IPS-20b (cell line): ENCODE measurements at regions not wholly inside any gene's neighbourhood (a gene's known extent, or its start where the extent isn't known, plus 50 kb on each side); places are given as distances from the start of the nearest gene placed in this dataset.
"Not testable (repeated sequence)": the region's sequence is repeated elsewhere in the genome, so short reads cannot be mapped to it uniquely, and the experiment has no call there.

Source experiments
- H3K27ac ChIP-seq: one replicate; pipeline ENCODE4 v1.5.1; 2013; ENCODE audit warnings: low read length
- H3K27me3 ChIP-seq: 2 replicates; pipeline ENCODE4 v1.6.1; 2013; ENCODE audit warnings: mild to moderate bottlenecking, low read length, inconsistent platforms; ENCODE audit not compliant: insufficient read depth
- H3K36me3 ChIP-seq: 2 replicates; pipeline ENCODE4 v1.6.1; 2013; ENCODE audit warnings: low read depth, mild to moderate bottlenecking, inconsistent platforms, low read length, moderate library complexity; ENCODE audit not compliant: insufficient read depth
- H3K4me1 ChIP-seq: 2 replicates; pipeline ENCODE4 v1.6.1; 2013; ENCODE audit warnings: mild to moderate bottlenecking, control low read depth, inconsistent platforms, low read length, moderate library complexity; ENCODE audit not compliant: insufficient read depth
- H3K4me3 ChIP-seq: 2 replicates; pipeline ENCODE4 v1.5.1; 2013; ENCODE audit warnings: mild to moderate bottlenecking, low read length, inconsistent platforms
- H3K9ac ChIP-seq: 2 replicates; pipeline ENCODE4 v1.6.1; 2013; ENCODE audit warnings: low read depth, mild to moderate bottlenecking, inconsistent platforms, low read length, moderate library complexity
- H3K9me3 ChIP-seq: 2 replicates; pipeline ENCODE4 v1.6.1; 2013; ENCODE audit warnings: mild to moderate bottlenecking, low read depth, low read length, inconsistent platforms; ENCODE audit not compliant: insufficient read depth

DNA sequence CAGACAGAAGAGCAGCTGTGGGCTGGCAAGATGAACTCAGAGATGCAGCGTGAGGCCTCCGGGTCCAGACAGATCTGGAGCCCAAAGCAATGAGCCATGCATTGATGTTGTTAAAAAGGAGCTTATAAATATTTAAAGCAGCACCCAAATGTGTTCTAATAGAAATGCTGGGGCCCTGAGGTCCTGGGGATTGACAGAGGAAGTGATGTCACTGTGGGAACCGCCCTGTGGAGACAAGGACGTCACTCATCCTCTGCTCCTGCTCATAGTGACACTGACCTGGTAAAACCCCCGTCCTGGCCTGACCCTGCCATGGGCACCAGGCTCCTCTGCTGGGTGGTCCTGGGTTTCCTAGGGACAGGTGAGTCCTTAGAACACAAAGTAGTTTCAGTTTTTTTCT lies 197.0 kb upstream of the PRSS58 start:
- Histone ChIP-seq H3K36me3 (no peaks in the 10 kb centered on the region), H3K4me3 (no peak overlapping the region), H3K27ac (no peak overlapping the region), H3K4me1 (no peaks in the 10 kb centered on the region), H3K9me3 (no peaks in the 10 kb centered on the region), H3K27me3 (no peaks in the 10 kb centered on the region), H3K9ac (no peak overlapping the region)

DNA sequence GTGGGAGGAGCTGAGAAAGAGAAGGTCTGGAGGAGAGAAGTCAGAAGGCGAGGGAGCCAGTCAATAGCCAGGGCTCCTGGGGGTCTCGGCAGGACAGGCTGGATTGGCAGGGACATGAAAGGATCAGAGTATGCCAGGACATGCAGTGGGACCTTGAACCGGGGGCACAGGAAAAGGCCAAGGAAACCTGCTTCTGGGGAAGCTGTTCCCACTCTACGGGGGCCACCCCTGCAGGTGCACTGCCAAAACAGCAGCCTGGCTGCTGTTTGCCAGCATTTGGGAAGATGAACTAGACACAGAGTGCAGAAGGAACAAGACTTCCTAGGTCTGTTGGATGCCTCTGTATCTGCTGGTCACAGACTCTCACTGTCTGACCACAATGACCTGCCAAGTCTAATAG lies 194.9 kb upstream of the PRSS58 start:
- Histone ChIP-seq H3K4me3 (no peak overlapping the region), H3K9ac (no peak overlapping the region), H3K27me3 (no peaks in the 10 kb centered on the region), H3K9me3 (no peaks in the 10 kb centered on the region), H3K36me3 (no peaks in the 10 kb centered on the region), H3K4me1 (no peaks in the 10 kb centered on the region), H3K27ac (no peak overlapping the region)

DNA sequence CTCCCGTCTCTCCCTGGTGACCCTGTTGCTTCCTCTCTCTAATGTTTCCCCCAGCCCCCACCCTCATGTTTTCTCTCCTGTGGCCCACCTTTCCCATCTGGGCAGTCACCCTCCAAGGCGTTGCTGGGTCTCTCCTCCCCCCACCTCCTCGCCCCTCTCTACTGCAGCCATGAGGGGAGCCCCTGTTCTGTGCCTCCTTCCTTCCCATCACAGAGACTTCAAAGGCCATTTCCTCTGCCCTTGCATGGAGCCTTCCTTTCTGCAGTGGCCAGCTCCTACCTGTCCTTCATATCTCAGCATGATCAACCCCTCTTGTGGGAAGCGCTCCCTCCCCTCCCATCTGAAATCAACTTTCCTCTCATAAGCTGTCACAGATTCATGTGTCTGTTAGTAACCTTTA lies 194.0 kb upstream of the PRSS58 start:
- no peak overlapping the region for H3K27ac ChIP-seq
- no peaks in the 10 kb centered on the region for H3K27me3 ChIP-seq
- no peak overlapping the region for H3K9ac ChIP-seq
- H3K4me3 ChIP-seq = no peak overlapping the region
- no peaks in the 10 kb centered on the region for H3K4me1 ChIP-seq
- H3K9me3 ChIP-seq = no peaks in the 10 kb centered on the region
- H3K36me3 ChIP-seq = no peaks in the 10 kb centered on the region

DNA sequence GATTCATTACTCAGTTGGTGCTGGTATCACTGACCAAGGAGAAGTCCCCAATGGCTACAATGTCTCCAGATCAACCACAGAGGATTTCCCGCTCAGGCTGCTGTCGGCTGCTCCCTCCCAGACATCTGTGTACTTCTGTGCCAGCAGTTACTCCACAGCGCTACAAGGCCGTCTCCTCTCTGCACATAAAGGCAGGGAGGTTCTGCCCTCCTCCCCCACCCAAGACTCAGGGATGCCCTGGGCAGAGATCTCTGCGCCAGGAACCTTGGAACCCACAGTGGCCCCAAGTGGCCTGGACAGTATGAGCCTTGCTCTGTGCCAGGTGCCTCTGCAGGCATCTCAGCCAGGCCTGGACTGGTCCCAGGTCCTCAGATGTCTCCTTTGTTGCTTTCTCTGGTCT lies 193.4 kb upstream of the PRSS58 start:
- no peaks in the 10 kb centered on the region for H3K27me3 ChIP-seq
- no peaks in the 10 kb centered on the region for H3K36me3 ChIP-seq
- H3K4me1 ChIP-seq = no peaks in the 10 kb centered on the region
- H3K9me3 ChIP-seq = no peaks in the 10 kb centered on the region
- no peak overlapping the region for H3K27ac ChIP-seq
- no peak overlapping the region for H3K9ac ChIP-seq
- no peak overlapping the region for H3K4me3 ChIP-seq

DNA sequence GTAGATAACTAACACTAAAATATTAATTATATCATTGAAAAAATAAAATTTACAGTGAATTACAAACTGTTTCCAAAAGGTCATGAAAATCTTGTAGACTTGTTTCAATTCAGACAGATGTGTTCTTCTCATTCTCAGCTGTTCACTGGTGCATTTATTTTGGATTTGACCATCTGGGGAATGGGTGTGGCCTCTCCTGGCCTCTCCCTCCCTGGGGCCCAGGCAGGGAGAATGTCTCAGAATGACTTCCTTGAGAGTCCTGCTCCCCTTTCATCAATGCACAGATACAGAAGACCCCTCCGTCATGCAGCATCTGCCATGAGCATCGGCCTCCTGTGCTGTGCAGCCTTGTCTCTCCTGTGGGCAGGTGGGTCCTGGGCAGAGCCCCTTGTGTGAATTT lies 192.8 kb upstream of the PRSS58 start:
- H3K27me3 ChIP-seq = no peaks in the 10 kb centered on the region
- no peak overlapping the region for H3K4me3 ChIP-seq
- H3K27ac ChIP-seq = no peak overlapping the region
- H3K9me3 ChIP-seq = no peaks in the 10 kb centered on the region
- H3K9ac ChIP-seq = no peak overlapping the region
- H3K4me1 ChIP-seq = no peaks in the 10 kb centered on the region
- H3K36me3 ChIP-seq = no peaks in the 10 kb centered on the region

DNA sequence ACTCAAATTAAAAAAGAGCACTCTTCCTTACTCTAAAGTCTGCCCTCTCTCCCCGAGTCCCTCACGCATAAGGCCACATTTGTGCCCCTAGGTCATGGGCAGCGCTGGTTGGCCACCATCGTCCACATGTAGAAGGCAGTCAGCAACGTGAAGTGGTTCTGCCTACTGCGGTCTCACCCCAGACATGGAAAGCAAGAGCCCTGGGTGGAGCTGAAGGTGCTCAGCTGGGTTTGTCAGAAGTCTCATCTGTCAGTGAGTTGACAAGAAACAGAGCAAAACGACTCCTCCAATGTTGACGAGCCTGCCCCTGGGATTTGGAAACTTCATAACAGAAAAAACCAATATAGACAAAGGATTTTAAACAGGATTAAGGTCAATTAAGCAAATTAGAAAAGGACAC lies 192.3 kb upstream of the PRSS58 start:
- Histone ChIP-seq H3K36me3 (no peaks in the 10 kb centered on the region), H3K4me3 (no peak overlapping the region), H3K9ac (no peak overlapping the region), H3K27me3 (no peaks in the 10 kb centered on the region), H3K9me3 (no peaks in the 10 kb centered on the region), H3K27ac (no peak overlapping the region), H3K4me1 (0 out of 2 replicates have a peak, but pooled peaks cover 2% of the 10 kb centered on the region)

DNA sequence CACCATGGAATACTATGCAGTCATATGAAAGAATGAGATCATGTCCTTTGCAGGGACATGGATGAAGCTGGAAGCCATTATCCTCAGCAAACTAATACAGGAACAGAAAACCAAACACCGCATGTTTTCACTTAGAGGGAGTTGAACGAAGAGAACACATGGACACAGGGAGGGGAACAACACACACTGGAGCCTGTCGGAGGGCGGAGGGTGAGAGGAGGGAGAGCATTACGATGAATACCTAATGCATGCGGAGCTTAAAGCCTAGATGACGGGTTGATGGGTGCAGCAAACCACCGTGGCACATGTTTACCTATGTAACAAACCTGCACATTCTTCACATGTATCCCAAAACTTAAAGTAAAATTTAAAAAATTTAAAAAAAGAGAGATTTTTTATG lies 191.0 kb upstream of the PRSS58 start:
- H3K9me3 ChIP-seq, H3K36me3 ChIP-seq, H3K4me1 ChIP-seq, H3K27ac ChIP-seq, H3K4me3 ChIP-seq, H3K9ac ChIP-seq, H3K27me3 ChIP-seq: not testable (repeated sequence)

DNA sequence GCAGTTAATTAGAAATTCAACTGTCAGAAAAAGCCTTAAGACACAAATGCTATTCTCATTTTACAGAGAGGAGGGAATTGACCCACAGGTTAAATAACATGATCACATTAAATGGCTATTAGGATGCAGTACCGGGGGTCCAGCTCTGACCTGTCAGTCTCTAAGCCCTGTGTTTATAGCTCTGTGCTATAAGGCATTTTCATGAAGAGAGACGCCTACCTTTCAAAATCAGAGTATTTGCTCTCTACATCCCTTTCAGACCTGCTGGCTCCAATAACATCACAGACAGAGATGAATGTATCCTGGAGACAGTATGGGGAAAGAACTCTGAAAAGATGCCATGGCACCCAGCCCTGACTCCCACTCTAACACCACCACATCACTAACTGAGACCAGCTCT lies 189.9 kb upstream of the PRSS58 start:
- Histone ChIP-seq H3K36me3 (no peaks in the 10 kb centered on the region), H3K4me3 (no peak overlapping the region), H3K4me1 (peaks cover 10% of the 10 kb centered on the region; the same call in 1 of the 2 replicates), H3K9ac (no peak overlapping the region), H3K27ac (no peak overlapping the region), H3K9me3 (no peaks in the 10 kb centered on the region), H3K27me3 (no peaks in the 10 kb centered on the region)

DNA sequence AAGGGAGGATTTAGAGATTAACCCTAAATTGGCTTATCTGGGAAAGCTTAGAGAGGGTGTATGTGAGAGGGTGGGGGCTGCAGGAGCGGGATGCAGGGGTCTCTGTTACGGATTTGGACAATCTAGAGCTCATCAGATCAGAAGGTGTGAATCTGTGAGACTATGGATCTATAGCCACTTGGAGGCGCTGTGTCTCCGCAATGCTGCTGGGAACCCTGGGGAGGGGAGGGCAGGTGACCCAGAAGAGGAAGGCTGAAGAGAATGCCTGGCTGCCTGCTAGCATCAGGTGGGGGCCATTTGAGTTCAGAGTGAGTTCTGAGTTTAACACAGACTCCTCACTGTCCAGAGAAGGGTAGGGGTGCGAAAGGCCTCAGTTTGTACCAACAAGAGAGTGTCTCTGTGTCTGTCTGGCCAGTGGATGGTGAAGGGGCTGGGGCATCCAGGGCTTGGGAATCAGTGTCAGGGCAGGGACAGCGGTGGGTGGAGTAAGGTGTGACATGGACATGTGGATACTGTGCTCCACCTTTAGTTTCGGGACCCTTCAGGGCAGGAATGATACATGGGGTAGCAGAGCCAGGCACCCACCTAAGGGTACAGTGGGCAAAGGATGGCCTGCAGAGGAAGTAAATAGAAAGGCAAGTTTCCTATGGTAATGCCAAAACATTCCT lies 187.3 kb upstream of the PRSS58 start:
- H3K4me3 ChIP-seq = no peak overlapping the region
- H3K27me3 ChIP-seq = no peaks in the 10 kb centered on the region
- H3K27ac ChIP-seq = no peak overlapping the region
- no peaks in the 10 kb centered on the region for H3K36me3 ChIP-seq
- no peak overlapping the region for H3K9ac ChIP-seq
- H3K4me1 ChIP-seq = peaks cover 18% of the 10 kb centered on the region
- no peaks in the 10 kb centered on the region for H3K9me3 ChIP-seq

DNA sequence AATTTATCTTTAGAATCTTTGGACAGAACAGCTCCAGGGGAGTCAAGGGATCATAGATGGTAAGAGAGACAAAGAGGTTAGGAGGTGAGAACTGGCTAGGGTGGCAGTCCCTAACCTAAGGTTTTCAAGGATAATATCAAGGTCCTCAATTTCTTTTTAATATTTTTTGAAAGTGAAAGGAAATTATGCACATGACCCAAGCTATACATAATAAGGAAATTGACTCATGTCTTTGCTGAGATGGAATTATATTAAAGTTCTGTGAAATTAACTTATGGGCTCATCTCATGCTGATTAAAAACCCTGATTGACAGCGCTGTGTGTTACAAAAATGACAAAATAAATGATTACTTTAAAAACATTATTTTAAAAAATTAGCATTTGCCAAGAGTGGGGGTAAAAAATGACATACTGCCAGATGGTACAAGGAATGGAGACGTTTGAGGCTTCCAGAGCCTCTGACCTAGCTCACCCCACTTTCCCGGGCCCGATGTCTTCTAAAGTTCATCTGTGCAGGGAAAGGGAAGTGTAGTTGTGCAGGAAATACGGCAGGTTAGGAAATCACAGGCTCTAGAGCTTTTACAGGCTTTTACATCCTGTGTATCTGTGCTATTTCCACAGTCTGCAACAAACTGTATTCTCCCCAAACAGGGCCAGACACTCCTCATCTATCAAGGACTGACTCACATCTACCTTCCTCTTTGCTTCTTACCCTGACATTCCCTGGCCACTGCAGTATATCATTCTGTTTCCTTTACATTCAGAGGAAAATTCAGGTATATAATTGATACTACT lies 185.6 kb upstream of the PRSS58 start:
- Histone ChIP-seq H3K4me3 (no peak overlapping the region), H3K27me3 (no peaks in the 10 kb centered on the region), H3K9ac (no peak overlapping the region), H3K9me3 (no peaks in the 10 kb centered on the region), H3K27ac (no peak overlapping the region), H3K36me3 (no peaks in the 10 kb centered on the region), H3K4me1 (peaks cover 20% of the 10 kb centered on the region)

DNA sequence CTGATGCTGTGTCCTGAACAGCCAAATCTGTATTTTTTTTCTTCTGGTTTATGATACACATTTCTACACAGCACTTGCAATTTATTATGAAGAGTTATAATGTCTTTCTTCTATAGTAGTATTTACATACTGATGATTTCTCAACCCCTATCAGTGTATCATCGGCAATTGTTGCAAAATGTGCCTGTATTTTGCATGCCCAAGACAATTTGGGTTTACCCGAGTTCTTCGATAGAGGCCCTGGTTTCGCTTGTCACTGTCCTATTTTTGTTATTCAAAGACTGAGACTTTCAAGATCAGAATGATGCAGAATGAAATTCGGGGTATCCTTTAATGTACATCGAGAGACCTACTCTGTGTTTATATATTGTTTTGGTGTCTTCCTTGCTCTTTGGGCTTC lies 184.5 kb upstream of the PRSS58 start:
- Histone ChIP-seq H3K9ac (no peak overlapping the region), H3K9me3 (no peaks in the 10 kb centered on the region), H3K27me3 (no peaks in the 10 kb centered on the region), H3K36me3 (no peaks in the 10 kb centered on the region), H3K4me1 (peaks cover 20% of the 10 kb centered on the region), H3K27ac (no peak overlapping the region), H3K4me3 (no peak overlapping the region)

DNA sequence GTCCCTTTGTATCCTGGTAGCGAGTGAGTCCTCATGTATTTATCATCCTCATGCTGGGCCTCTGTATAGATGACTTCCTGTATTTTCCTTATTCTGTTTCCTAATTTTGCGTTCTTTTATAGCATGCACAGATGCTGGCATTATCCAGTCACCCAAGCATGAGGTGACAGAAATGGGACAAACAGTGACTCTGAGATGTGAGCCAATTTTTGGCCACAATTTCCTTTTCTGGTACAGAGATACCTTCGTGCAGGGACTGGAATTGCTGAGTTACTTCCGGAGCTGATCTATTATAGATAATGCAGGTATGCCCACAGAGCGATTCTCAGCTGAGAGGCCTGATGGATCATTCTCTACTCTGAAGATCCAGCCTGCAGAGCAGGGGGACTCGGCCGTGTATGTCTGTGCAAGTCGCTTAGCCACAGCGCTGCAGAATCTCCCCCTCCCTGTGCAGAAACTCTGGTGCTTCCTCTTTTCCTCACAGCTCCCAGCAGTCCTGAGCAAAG lies 183.1 kb upstream of the PRSS58 start:
- H3K4me3 ChIP-seq = no peak overlapping the region
- no peaks in the 10 kb centered on the region for H3K27me3 ChIP-seq
- no peak overlapping the region for H3K9ac ChIP-seq
- no peak overlapping the region for H3K27ac ChIP-seq
- H3K9me3 ChIP-seq = no peaks in the 10 kb centered on the region
- H3K4me1 ChIP-seq = peaks cover 20% of the 10 kb centered on the region
- no peaks in the 10 kb centered on the region for H3K36me3 ChIP-seq
